Osteoblast (primary cell): ENCODE measurements at regions not wholly inside any gene's neighbourhood (a gene's known extent, or its start where the extent isn't known, plus 50 kb on each side); places are given as distances from the start of the nearest gene placed in this dataset.

Experiments used
- DNase-seq: peaks from one replicate; pipeline ENCODE4 v3.0.0; 2011; ENCODE audit warnings: low spot score, mixed read lengths; ENCODE audit not compliant: insufficient read length; ENCODE audit errors: missing footprints
- H2AFZ ChIP-seq: 2 replicates; pipeline ENCODE4 v1.6.0; 2011; ENCODE audit warnings: mild to moderate bottlenecking, low read length
- H3K27ac ChIP-seq: 2 replicates; pipeline ENCODE4 v1.5.1; 2011; ENCODE audit warnings: mild to moderate bottlenecking, low read depth, low read length, moderate library complexity
- H3K27me3 ChIP-seq: 2 replicates; pipeline ENCODE4 v1.6.0; 2012; ENCODE audit warnings: mild to moderate bottlenecking, control low read depth, inconsistent platforms, low read length, moderate library complexity; ENCODE audit not compliant: insufficient read depth
- H3K36me3 ChIP-seq: 2 replicates; pipeline ENCODE4 v1.5.1; 2011; ENCODE audit warnings: mild to moderate bottlenecking, low read length, control low read depth, moderate library complexity; ENCODE audit not compliant: insufficient read depth
- H3K4me1 ChIP-seq: 2 replicates; pipeline ENCODE4 v1.5.1; 2011; ENCODE audit warnings: mild to moderate bottlenecking, low read length, control low read depth, moderate library complexity; ENCODE audit not compliant: insufficient read depth
- H3K4me2 ChIP-seq: 2 replicates; pipeline ENCODE4 v1.6.0; 2011; ENCODE audit warnings: mild to moderate bottlenecking, low read length; ENCODE audit not compliant: insufficient read depth
- H3K4me3 ChIP-seq: fragments of 200-600 bp; sonication (generic); 3 replicates; pipeline ENCODE4 v1.5.1; 2012; ENCODE audit warnings: mild to moderate bottlenecking, low read length, inconsistent platforms; ENCODE audit not compliant: insufficient read depth
- H3K79me2 ChIP-seq: 2 replicates; pipeline ENCODE4 v1.6.0; 2012; ENCODE audit warnings: mild to moderate bottlenecking, low read length, control low read depth, inconsistent platforms; ENCODE audit not compliant: insufficient read depth
- H3K9me3 ChIP-seq: 2 replicates; pipeline ENCODE4 v1.5.1; 2011; ENCODE audit warnings: low read depth, low read length, control low read depth
- H4K20me1 ChIP-seq: 2 replicates; pipeline ENCODE4 v1.6.0; 2012; ENCODE audit warnings: mild to moderate bottlenecking, low read length, control low read depth; ENCODE audit not compliant: insufficient read depth
- TF ChIP-seq, protein P1 (sequence below): IDR thresholded peaks from 2 replicates; pipeline ENCODE4 v1.5.1; 2011; ENCODE audit warnings: mild to moderate bottlenecking, low read depth, low read length, moderate library complexity; ENCODE audit errors: extremely low read depth

DNA sequence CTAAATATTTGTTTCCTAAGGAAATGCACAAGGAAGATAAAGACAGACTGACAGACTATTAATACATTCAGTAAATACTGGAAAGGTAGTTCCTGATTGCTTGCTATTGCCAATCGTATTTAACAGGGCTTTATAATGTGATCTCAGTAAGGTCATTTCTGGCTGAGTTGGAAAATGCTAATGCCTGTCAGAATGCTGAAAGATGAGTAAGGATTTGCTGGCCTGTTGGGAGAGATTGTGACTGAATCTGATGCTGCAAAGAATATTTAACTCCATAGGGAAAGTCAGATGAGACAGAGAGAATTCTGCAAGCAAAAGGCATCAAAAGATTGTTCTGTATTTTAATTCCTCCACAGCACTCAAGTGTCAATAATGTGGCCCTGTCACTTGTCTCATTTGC is 169.0 kb downstream of the BEND2 start:
- Histone ChIP-seq H3K79me2 (no peaks in the 10 kb centered on the region), H3K27me3 (no peaks in the 10 kb centered on the region), H3K4me3 (no peak overlapping the region), H4K20me1 (no peaks in the 10 kb centered on the region), H3K9me3 (no peaks in the 10 kb centered on the region), H2AFZ (no peak overlapping the region), H3K4me2 (no peak overlapping the region), H3K27ac (no peak overlapping the region), H3K4me1 (peaks cover 3% of the 10 kb centered on the region), H3K36me3 (no peaks in the 10 kb centered on the region)
- no peak for DNase-seq
- TF ChIP-seq, protein P1, sequence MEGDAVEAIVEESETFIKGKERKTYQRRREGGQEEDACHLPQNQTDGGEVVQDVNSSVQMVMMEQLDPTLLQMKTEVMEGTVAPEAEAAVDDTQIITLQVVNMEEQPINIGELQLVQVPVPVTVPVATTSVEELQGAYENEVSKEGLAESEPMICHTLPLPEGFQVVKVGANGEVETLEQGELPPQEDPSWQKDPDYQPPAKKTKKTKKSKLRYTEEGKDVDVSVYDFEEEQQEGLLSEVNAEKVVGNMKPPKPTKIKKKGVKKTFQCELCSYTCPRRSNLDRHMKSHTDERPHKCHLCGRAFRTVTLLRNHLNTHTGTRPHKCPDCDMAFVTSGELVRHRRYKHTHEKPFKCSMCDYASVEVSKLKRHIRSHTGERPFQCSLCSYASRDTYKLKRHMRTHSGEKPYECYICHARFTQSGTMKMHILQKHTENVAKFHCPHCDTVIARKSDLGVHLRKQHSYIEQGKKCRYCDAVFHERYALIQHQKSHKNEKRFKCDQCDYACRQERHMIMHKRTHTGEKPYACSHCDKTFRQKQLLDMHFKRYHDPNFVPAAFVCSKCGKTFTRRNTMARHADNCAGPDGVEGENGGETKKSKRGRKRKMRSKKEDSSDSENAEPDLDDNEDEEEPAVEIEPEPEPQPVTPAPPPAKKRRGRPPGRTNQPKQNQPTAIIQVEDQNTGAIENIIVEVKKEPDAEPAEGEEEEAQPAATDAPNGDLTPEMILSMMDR: no peak

DNA sequence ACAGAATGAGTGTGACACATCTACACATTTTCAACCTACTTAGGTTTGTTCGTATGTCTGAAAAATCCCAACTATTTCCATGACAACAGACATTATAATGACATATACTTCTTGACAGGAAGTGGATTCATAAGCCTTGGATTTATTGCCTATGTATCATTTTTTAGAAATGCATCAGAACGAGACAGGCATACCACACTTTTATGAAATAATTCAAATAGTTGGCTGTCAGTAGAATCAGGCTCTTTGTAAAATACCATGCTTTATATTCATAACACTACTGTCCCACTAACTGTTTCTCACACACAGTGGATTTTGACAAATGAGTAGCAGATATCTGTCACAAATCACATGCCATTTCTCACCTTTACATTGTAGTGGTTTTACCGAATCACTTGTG is 173.2 kb downstream of the BEND2 start:
- Histone ChIP-seq H3K4me1 (peaks cover 3% of the 10 kb centered on the region), H3K36me3 (no peaks in the 10 kb centered on the region), H3K4me2 (peak overlapping the region; percentile 32), H2AFZ (no peak overlapping the region), H3K9me3 (no peaks in the 10 kb centered on the region), H4K20me1 (no peaks in the 10 kb centered on the region), H3K4me3 (no peak overlapping the region), H3K79me2 (no peaks in the 10 kb centered on the region), H3K27ac (no peak overlapping the region), H3K27me3 (no peaks in the 10 kb centered on the region)
- TF ChIP-seq, protein P1: no peak
- DNase-seq: no peak

DNA sequence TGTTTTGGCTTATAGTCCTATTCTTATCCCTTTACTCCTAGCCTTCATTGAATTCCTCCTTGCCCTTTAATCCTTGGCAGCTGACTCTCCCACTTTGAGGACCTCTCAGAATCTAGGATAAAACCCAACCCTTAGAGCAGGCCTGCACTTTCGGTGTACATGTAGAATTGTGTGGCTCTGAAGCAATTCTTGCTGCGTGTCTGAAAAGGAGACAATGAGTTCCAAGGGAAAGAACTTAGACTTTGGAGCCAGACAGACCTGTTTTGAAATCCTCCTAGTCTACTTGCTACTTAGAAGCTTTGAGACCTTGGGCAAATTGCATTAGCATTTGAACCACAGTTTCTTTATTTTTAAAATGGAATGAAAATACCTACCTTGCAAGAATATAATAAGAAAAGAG is 175.2 kb downstream of the BEND2 start:
- DNase-seq: no peak
- Histone ChIP-seq H4K20me1 (no peaks in the 10 kb centered on the region), H3K27me3 (no peaks in the 10 kb centered on the region), H3K27ac (no peak overlapping the region), H3K36me3 (no peaks in the 10 kb centered on the region), H2AFZ (no peak overlapping the region), H3K79me2 (no peaks in the 10 kb centered on the region), H3K9me3 (no peaks in the 10 kb centered on the region), H3K4me2 (no peak overlapping the region), H3K4me1 (peaks cover 3% of the 10 kb centered on the region), H3K4me3 (no peak overlapping the region)
- TF ChIP-seq, protein P1: no peak

DNA sequence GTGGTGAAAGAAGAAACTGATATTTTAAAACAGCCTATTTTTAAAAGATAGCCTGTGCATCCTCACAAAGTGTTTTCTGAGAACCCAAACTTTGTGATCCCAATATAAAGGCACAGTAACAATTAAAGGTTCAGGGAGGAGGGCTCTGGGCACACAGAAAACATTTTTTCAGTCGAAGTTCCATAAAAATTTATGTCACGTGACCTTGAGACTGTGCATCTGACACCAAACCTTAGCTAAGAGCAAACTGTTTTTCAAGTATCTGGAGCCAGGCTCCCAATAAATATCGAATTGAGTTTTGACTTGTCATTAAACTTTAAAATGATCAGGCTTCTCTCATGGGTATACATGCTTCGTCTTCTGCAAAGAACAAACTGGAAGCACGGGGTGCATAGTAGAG is 177.9 kb downstream of the BEND2 start:
- Histone ChIP-seq H3K79me2 (no peaks in the 10 kb centered on the region), H3K4me2 (no peak overlapping the region), H3K27ac (no peak overlapping the region), H3K36me3 (no peaks in the 10 kb centered on the region), H3K4me1 (peaks cover 2% of the 10 kb centered on the region), H3K4me3 (no peak overlapping the region), H4K20me1 (no peaks in the 10 kb centered on the region), H2AFZ (no peak overlapping the region), H3K9me3 (no peaks in the 10 kb centered on the region), H3K27me3 (no peaks in the 10 kb centered on the region)
- no peak for DNase-seq
- TF ChIP-seq, protein P1: no peak
